Loucy (cell line): ENCODE measurements at regions not wholly inside any gene's neighbourhood (a gene's known extent, or its start where the extent isn't known, plus 50 kb on each side); places are given as distances from the start of the nearest gene placed in this dataset.

Source experiments
- H2AFZ ChIP-seq: fragments of 200-600 bp; sonication (generic); 2 replicates; pipeline ENCODE4 v1.6.0; 2016; ENCODE audit warnings: antibody characterized with exemption, mild to moderate bottlenecking, low read length, moderate library complexity
- H3F3A ChIP-seq: fragments of 200-600 bp; 2 replicates; pipeline ENCODE4 v1.6.0; 2016; ENCODE audit warnings: antibody characterized with exemption, low read depth, mild to moderate bottlenecking
- H3K27me3 ChIP-seq: fragments of 200-600 bp; sonication (generic); 2 replicates; pipeline ENCODE4 v1.6.1; 2014; ENCODE audit warnings: low read length, mild to moderate bottlenecking; ENCODE audit not compliant: insufficient read depth, poor library complexity, severe bottlenecking
- H3K36me3 ChIP-seq: fragments of 200-600 bp; sonication (generic); 2 replicates; pipeline ENCODE4 v1.6.1; 2016; ENCODE audit warnings: low read length; ENCODE audit not compliant: insufficient read depth
- H3K4me1 ChIP-seq: fragments of 200-600 bp; sonication (generic); 2 replicates; pipeline ENCODE4 v1.5.1; 2014; ENCODE audit warnings: low read length, mild to moderate bottlenecking; ENCODE audit not compliant: insufficient read depth, poor library complexity, severe bottlenecking
- H3K4me2 ChIP-seq: fragments of 200-600 bp; sonication (generic); 2 replicates; pipeline ENCODE4 v1.6.0; 2014; ENCODE audit warnings: antibody characterized with exemption, low read length, low read depth, mild to moderate bottlenecking; ENCODE audit not compliant: poor library complexity, severe bottlenecking
- H3K4me3 ChIP-seq: fragments of 200-600 bp; sonication (generic); 2 replicates; pipeline ENCODE4 v1.5.1; 2014; ENCODE audit warnings: low read length, mild to moderate bottlenecking, mixed read lengths; ENCODE audit not compliant: poor library complexity, severe bottlenecking
- H3K79me2 ChIP-seq: fragments of 200-600 bp; sonication (generic); 2 replicates; pipeline ENCODE4 v1.6.1; 2014; ENCODE audit warnings: low read length; ENCODE audit not compliant: insufficient read depth
- H3K9ac ChIP-seq: fragments of 200-600 bp; sonication (generic); 2 replicates; pipeline ENCODE4 v1.6.0; 2014; ENCODE audit warnings: mild to moderate bottlenecking, low read depth, low read length, moderate library complexity; ENCODE audit not compliant: poor library complexity, severe bottlenecking
- H3K9me2 ChIP-seq: fragments of 200-600 bp; sonication (generic); replicated peaks from 2 replicates; pipeline ENCODE4 v1.6.1; 2016; ENCODE audit warnings: low read depth, low read length, mixed read lengths
- H3K9me3 ChIP-seq: fragments of 200-600 bp; sonication (generic); 2 replicates; pipeline ENCODE4 v1.6.1; 2014; ENCODE audit warnings: mild to moderate bottlenecking, antibody characterized with exemption, low read length, low read depth; ENCODE audit not compliant: insufficient read depth
- H4K20me1 ChIP-seq: fragments of 200-600 bp; sonication (generic); 2 replicates; pipeline ENCODE4 v1.6.0; 2014; ENCODE audit warnings: antibody characterized with exemption, low read length, mild to moderate bottlenecking; ENCODE audit not compliant: insufficient read depth, poor library complexity, severe bottlenecking
- CTCF ChIP-seq: fragments of 200-600 bp; sonication (generic); conservative IDR thresholded peaks from 2 replicates; pipeline ENCODE4 v1.5.1; 2014; ENCODE audit warnings: mild to moderate bottlenecking, antibody characterized with exemption, low read length
- EZH2phosphoT487 ChIP-seq: fragments of 200-600 bp; IDR thresholded peaks from 2 replicates; pipeline ENCODE4 v1.6.1; 2018; ENCODE audit warnings: antibody characterized with exemption, mild to moderate bottlenecking, moderate library complexity, borderline replicate concordance

GRCh38 chr3:182703233-182703632 is 90.1 kb upstream of the ATP11B start:
- no peaks in the 10 kb centered on the region for H4K20me1 ChIP-seq
- TF ChIP-seq EZH2phosphoT487 (no peak), CTCF (no peak)
- H3F3A ChIP-seq: no peaks in the 10 kb centered on the region
- H3K36me3 ChIP-seq: no peaks in the 10 kb centered on the region
- H3K4me2 ChIP-seq: no peak overlapping the region
- no peaks in the 10 kb centered on the region for H3K9me3 ChIP-seq
- H3K9me2 ChIP-seq: no peaks in the 10 kb centered on the region
- H3K4me1 ChIP-seq: no peaks in the 10 kb centered on the region
- no peak overlapping the region for H2AFZ ChIP-seq
- H3K79me2 ChIP-seq: no peaks in the 10 kb centered on the region
- no peaks in the 10 kb centered on the region for H3K27me3 ChIP-seq
- no peak overlapping the region for H3K4me3 ChIP-seq
- H3K9ac ChIP-seq: no peak overlapping the region

GRCh38 chr3:182704926-182705325 is 88.4 kb upstream of the ATP11B start:
- Histone ChIP-seq H3K4me1 (no peaks in the 10 kb centered on the region), H3K9ac (no peak overlapping the region), H3K9me3 (no peaks in the 10 kb centered on the region), H3K9me2 (no peaks in the 10 kb centered on the region), H3K79me2 (no peaks in the 10 kb centered on the region), H3F3A (no peaks in the 10 kb centered on the region), H3K27me3 (no peaks in the 10 kb centered on the region), H3K36me3 (no peaks in the 10 kb centered on the region), H3K4me2 (no peak overlapping the region), H4K20me1 (no peaks in the 10 kb centered on the region), H2AFZ (no peak overlapping the region), H3K4me3 (no peak overlapping the region)
- TF ChIP-seq CTCF (no peak), EZH2phosphoT487 (no peak)

- Histone ChIP-seq H3K79me2 (no peaks in the 10 kb centered on the region), H3K4me3 (no peak overlapping the region), H3K4me2 (no peak overlapping the region), H2AFZ (no peak overlapping the region), H3F3A (no peaks in the 10 kb centered on the region), H3K27me3 (no peaks in the 10 kb centered on the region), H3K4me1 (no peaks in the 10 kb centered on the region), H3K9ac (no peak overlapping the region), H3K9me3 (no peaks in the 10 kb centered on the region), H3K36me3 (no peaks in the 10 kb centered on the region), H4K20me1 (no peaks in the 10 kb centered on the region), H3K9me2 (no peaks in the 10 kb centered on the region)
- TF ChIP-seq CTCF: no peak
These were observed 84.5 kb upstream of the ATP11B start for GRCh38 chr3:182708810-182709209.
